ENCODE measurements at regions not wholly inside any gene's neighbourhood (a gene's known extent, or its start where the extent isn't known, plus 50 kb on each side); places are given as distances from the start of the nearest gene placed in this dataset.

DNA sequence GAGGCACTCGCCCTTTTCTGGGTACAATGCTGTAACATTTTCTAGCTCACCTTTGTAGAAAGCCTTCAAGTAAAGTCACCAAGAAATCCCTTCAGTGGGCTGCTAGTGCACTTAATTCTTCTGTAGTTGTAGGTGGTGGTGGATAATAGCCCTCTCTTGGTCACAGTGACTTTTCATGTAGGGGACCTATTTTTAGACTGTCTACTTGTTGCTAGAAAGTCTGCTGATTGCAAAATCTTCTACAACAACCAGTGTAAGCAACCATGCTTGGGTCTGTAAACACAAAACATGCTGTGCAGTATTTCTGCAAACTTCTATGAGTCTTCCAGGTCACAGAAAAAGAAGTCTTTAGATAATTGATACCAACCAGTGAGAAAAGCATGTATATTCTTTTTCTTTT is 55.6 kb downstream of the PBDC1 start:
- no peak for DNase-seq (ENCODE audit: low read depth)

- DNase-seq (ENCODE audit: low read depth) = no peak
These were observed 76.0 kb downstream of the PBDC1 start for GRCh38 chrX:76248901-76249300.

GRCh38 chrX:76253432-76253831 is 80.6 kb downstream of the PBDC1 start:
- peak; percentile 3 for DNase-seq (ENCODE audit: low read depth)

DNA sequence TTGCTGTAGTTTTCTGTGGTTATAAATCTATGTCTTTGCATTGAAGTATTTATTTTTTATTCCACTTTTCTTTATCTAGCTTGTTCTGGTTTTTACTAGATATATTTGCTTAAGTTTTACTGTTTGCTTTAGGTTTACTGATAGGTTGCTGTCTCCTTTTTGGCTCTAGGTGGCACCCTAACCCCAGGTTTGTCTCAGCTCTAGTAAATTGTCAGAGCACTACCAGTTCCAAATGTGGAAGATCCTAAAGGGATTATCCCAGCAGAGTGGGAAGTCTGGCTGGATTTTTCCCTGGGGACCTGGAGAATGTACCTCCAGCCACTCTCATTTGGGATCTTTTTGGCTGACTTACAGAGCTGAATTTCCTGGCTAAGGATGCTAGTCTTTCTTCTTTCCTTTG is 106.1 kb downstream of the PBDC1 start:
- DNase-seq (ENCODE audit: low read depth) = no peak

All from activated T-cell treated with anti-CD3 and anti-CD28 coated beads for 48 hours (primary cell).